ENCODE measurements at regions not wholly inside any gene's neighbourhood (a gene's known extent, or its start where the extent isn't known, plus 50 kb on each side); places are given as distances from the start of the nearest gene placed in this dataset.

GRCh38 chr9:11414241-11414640, 801.4 kb upstream of the PTPRD start:
- FAIRE-seq: no peak
- no peak overlapping the region for H3K4me3 ChIP-seq
- POLR2A ChIA-PET: no interaction called here
- H3K4me1 ChIP-seq: no peaks in the 10 kb centered on the region
- WGBS (ENCODE audit: missing lambda C conversion rate): 0% methylated on average over 4 of the region's 4 CpGs
- no peak for DNase-seq (ENCODE audit: low read depth in 1 of 2, low spot score in 1 of 2)
- no peak for ATAC-seq
- H3K27ac ChIP-seq: no peak overlapping the region
- H3K9me3 ChIP-seq: no peaks in the 10 kb centered on the region; the same call in 1 of the 3 replicates
- no peak overlapping the region for H3K4me2 ChIP-seq
- CTCF ChIA-PET: no interaction called here
- TF ChIP-seq RFX5 (IDR thresholded peaks at IDR 0.05) (no peak), TFCP2L1 (CRISPR knock-in tag; IDR thresholded peaks at IDR 0.05) (no peak)

DNA sequence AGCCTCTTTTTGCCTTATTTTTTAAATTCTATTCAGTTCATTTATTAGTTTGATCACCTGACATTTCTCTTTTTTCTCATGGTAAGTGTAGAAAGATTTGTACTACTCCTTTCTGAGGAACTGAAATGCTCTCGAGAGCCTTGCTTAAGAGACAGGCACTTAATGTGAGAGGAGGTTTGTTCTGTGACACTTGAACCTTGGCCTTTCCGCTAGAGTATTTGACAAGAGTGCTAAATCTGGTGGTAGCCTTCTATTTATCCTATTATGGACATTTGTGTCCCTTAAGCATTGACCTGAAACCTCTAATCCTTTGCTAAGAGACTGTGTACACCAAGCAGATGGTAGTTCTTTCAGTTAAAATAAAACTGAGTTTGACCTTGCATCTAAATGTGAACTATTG, 805.0 kb upstream of the PTPRD start:
- FAIRE-seq (no peak), DNase-seq (ENCODE audit: low read depth in 1 of 2, low spot score in 1 of 2) (no peak), ATAC-seq (no peak)
- 2% methylated on average over 2 of the region's 2 CpGs for WGBS (ENCODE audit: missing lambda C conversion rate)
- Histone ChIP-seq H3K9me3 (no peaks in the 10 kb centered on the region; the same call in 1 of the 3 replicates), H3K27ac (no peak overlapping the region), H3K4me3 (no peak overlapping the region), H3K4me1 (no peaks in the 10 kb centered on the region), H3K4me2 (no peak overlapping the region)
- TF ChIP-seq, protein P1, sequence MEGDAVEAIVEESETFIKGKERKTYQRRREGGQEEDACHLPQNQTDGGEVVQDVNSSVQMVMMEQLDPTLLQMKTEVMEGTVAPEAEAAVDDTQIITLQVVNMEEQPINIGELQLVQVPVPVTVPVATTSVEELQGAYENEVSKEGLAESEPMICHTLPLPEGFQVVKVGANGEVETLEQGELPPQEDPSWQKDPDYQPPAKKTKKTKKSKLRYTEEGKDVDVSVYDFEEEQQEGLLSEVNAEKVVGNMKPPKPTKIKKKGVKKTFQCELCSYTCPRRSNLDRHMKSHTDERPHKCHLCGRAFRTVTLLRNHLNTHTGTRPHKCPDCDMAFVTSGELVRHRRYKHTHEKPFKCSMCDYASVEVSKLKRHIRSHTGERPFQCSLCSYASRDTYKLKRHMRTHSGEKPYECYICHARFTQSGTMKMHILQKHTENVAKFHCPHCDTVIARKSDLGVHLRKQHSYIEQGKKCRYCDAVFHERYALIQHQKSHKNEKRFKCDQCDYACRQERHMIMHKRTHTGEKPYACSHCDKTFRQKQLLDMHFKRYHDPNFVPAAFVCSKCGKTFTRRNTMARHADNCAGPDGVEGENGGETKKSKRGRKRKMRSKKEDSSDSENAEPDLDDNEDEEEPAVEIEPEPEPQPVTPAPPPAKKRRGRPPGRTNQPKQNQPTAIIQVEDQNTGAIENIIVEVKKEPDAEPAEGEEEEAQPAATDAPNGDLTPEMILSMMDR (IDR thresholded peaks at IDR 0.05): no peak
- POLR2A ChIA-PET: no interaction called here
- CTCF ChIA-PET: no interaction called here

DNA sequence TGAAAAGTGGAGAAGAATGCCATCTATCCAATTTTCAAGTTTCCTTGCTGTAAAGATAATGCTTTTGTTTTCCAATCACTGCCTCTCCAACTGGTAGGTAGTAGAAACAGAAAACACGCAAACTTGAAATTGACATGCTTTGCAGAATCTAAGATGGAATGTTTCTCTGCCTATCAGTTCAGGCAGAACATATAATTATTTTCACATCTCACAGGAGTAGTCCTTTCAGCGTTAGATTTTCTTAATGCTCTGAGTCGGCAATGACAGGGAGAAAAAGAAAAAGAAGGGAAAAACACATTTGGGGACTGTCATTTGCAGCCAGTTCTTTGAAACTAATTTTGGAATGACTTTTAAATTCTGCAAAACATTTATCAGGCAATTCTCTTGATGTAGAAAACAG, 818.7 kb upstream of the PTPRD start:
- Histone ChIP-seq H3K27ac (no peak overlapping the region), H3K9me3 (no peaks in the 10 kb centered on the region), H3K4me3 (no peak overlapping the region), H3K4me1 (no peaks in the 10 kb centered on the region), H3K4me2 (no peak overlapping the region)
- TF ChIP-seq PBX3 (IDR thresholded peaks at IDR 0.05): no peak
- TF ChIP-seq ZSCAN20 (CRISPR knock-in tag; IDR thresholded peaks at IDR 0.05): no peak
- TF ChIP-seq EHMT2 (IDR thresholded peaks at IDR 0.05; ENCODE audit: low read depth): no peak
- TF ChIP-seq HDAC2 (IDR thresholded peaks at IDR 0.05): no peak
- TF ChIP-seq NFE2L2 (conservative IDR thresholded peaks at IDR 0.05; ENCODE audit: low read length): no peak
- TF ChIP-seq MAZ (IDR thresholded peaks at IDR 0.05; ENCODE audit: borderline replicate concordance, low read depth, low read length): no peak
- TF ChIP-seq ZC3H11A (IDR thresholded peaks at IDR 0.05): no peak
- TF ChIP-seq RCOR1 (IDR thresholded peaks at IDR 0.05; ENCODE audit: low read depth, low read length): no peak
- no peak for TF ChIP-seq HES2 (IDR thresholded peaks at IDR 0.05)
- TF ChIP-seq TP53 (CRISPR knock-in tag; IDR thresholded peaks at IDR 0.05): no peak
- no peak for TF ChIP-seq KDM1A (IDR thresholded peaks at IDR 0.05; ENCODE audit: low read depth)
- TF ChIP-seq KDM5A (IDR thresholded peaks at IDR 0.05): no peak
- TF ChIP-seq, protein P2, sequence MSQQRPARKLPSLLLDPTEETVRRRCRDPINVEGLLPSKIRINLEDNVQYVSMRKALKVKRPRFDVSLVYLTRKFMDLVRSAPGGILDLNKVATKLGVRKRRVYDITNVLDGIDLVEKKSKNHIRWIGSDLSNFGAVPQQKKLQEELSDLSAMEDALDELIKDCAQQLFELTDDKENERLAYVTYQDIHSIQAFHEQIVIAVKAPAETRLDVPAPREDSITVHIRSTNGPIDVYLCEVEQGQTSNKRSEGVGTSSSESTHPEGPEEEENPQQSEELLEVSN (IDR thresholded peaks at IDR 0.05; ENCODE audit: borderline replicate concordance, low read depth): no peak
- TF ChIP-seq HOXA7 (CRISPR knock-in tag; IDR thresholded peaks at IDR 0.05): no peak
- no peak for TF ChIP-seq JUNB (IDR thresholded peaks at IDR 0.05)
- TF ChIP-seq ESRRA (IDR thresholded peaks at IDR 0.05; ENCODE audit: borderline replicate concordance, low read length): no peak
- TF ChIP-seq, protein P3, sequence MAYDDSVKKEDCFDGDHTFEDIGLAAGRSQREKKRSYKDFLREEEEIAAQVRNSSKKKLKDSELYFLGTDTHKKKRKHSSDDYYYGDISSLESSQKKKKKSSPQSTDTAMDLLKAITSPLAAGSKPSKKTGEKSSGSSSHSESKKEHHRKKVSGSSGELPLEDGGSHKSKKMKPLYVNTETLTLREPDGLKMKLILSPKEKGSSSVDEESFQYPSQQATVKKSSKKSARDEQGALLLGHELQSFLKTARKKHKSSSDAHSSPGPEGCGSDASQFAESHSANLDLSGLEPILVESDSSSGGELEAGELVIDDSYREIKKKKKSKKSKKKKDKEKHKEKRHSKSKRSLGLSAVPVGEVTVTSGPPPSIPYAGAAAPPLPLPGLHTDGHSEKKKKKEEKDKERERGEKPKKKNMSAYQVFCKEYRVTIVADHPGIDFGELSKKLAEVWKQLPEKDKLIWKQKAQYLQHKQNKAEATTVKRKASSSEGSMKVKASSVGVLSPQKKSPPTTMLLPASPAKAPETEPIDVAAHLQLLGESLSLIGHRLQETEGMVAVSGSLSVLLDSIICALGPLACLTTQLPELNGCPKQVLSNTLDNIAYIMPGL (CRISPR knock-in tag; IDR thresholded peaks at IDR 0.05; ENCODE audit: borderline replicate concordance): no peak
- TF ChIP-seq, protein P4, sequence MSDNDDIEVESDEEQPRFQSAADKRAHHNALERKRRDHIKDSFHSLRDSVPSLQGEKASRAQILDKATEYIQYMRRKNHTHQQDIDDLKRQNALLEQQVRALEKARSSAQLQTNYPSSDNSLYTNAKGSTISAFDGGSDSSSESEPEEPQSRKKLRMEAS (IDR thresholded peaks at IDR 0.05): no peak
- no peak for TF ChIP-seq POLR2AphosphoS2 (conservative IDR thresholded peaks at IDR 0.05; ENCODE audit: low read length)
- WGBS (ENCODE audit: missing lambda C conversion rate): 5% methylated on average over 3 of the region's 3 CpGs
- ATAC-seq: no peak
- FAIRE-seq: no peak
- ChIA-PET POLR2A (no interaction called here), CTCF (no interaction called here)
- no peak for DNase-seq (ENCODE audit: low read depth in 1 of 2, low spot score in 1 of 2)

Measured in A549 (cell line).